ENCODE measurements at regions not wholly inside any gene's neighbourhood (a gene's known extent, or its start where the extent isn't known, plus 50 kb on each side); places are given as distances from the start of the nearest gene placed in this dataset.

- DNase-seq: no peak
These were observed 89.7 kb upstream of the RUNX1 start for GRCh38 chr21:35138665-35139381.

GRCh38 chr21:35136586-35137219 is 87.6 kb upstream of the RUNX1 start:
- DNase-seq: no peak

GRCh38 chr21:35136106-35136505 is 87.0 kb upstream of the RUNX1 start:
- DNase-seq: no peak

GRCh38 chr21:35135481-35135880 is 86.4 kb upstream of the RUNX1 start:
- DNase-seq: no peak

GRCh38 chr21:35134309-35134708 is 85.2 kb upstream of the RUNX1 start:
- DNase-seq: no peak

- no peak for DNase-seq
These were observed 79.4 kb upstream of the RUNX1 start for GRCh38 chr21:35128536-35128935.

- no peak for DNase-seq
These were observed 78.7 kb upstream of the RUNX1 start for GRCh38 chr21:35127851-35128250.

- DNase-seq: no peak
These were observed 77.9 kb upstream of the RUNX1 start for GRCh38 chr21:35127026-35127425.

- DNase-seq: no peak
These were observed 71.6 kb upstream of the RUNX1 start for GRCh38 chr21:35120631-35121180.

GRCh38 chr21:35119501-35120047 is 70.5 kb upstream of the RUNX1 start:
- DNase-seq: no peak

- DNase-seq: no peak
These were observed 67.7 kb upstream of the RUNX1 start for GRCh38 chr21:35116777-35117176.

GRCh38 chr21:35113064-35113463 is 64.0 kb upstream of the RUNX1 start:
- DNase-seq: no peak

- no peak for DNase-seq
These were observed 62.3 kb upstream of the RUNX1 start for GRCh38 chr21:35111321-35111930.

- no peak for DNase-seq
These were observed 59.8 kb upstream of the RUNX1 start for GRCh38 chr21:35108887-35109286.

- DNase-seq: no peak
These were observed 58.4 kb upstream of the RUNX1 start for GRCh38 chr21:35107520-35107919.

- DNase-seq: no peak
These were observed 57.2 kb upstream of the RUNX1 start for GRCh38 chr21:35106246-35106835.

- DNase-seq: no peak
These were observed 53.6 kb upstream of the RUNX1 start for GRCh38 chr21:35102488-35103371.

GRCh38 chr21:35100349-35100811 is 51.3 kb upstream of the RUNX1 start:
- no peak for DNase-seq

- DNase-seq: no peak
These were observed 50.2 kb upstream of the RUNX1 start for GRCh38 chr21:35099310-35099709.

All from amniotic stem cell (primary cell).